Pancreas (tissue), 10 donors: ENCODE measurements at regions not wholly inside any gene's neighbourhood (a gene's known extent, or its start where the extent isn't known, plus 50 kb on each side); places are given as distances from the start of the nearest gene placed in this dataset.
"Not testable (repeated sequence)": the region's sequence is repeated elsewhere in the genome, so short reads cannot be mapped to it uniquely, and the experiment has no call there.

ENCODE experiments used
- ATAC-seq, 4 donors: fragments of 200-7000 bp; cut with Tn5 transposase; one replicate each; pipeline versions ENCODE4 v1.8.0 to v1.9.1; 2020; ENCODE audit warnings: mild to moderate bottlenecking in 4 of 4, moderate library complexity in 4 of 4
- DNase-seq, 6 donors: peaks; one replicate each; pipeline ENCODE4 v3.0.0-alpha.2; 2020
- FAIRE-seq: peaks from 2 replicates; lab custom pipeline; 2012; peaks lifted over from hg19 to GRCh38; lab: Jason Lieb, UNC
- H3K27ac ChIP-seq, 4 donors: fragments of 200-600 bp; sonication (generic); 1 replicate in 3 of 4; 2 replicates in 1 of 4; pipeline versions ENCODE4 v1.5.0 to v1.8.0; 2020
- H3K27me3 ChIP-seq, 4 donors: fragments of 200-600 bp; one replicate each; pipeline ENCODE4 v1.8.0; 2021
- H3K36me3 ChIP-seq, 3 donors: fragments of 200-600 bp; sonication (generic) in 1 of 3; one replicate each; pipeline versions ENCODE4 v1.5.0 to v1.8.0; 2020 to 2021
- H3K4me1 ChIP-seq, 3 donors: fragments of 200-600 bp; one replicate each; pipeline ENCODE4 v1.8.0; 2021
- H3K4me3 ChIP-seq, 4 donors: fragments of 200-600 bp; sonication (generic) in 2 of 4; one replicate each; pipeline versions ENCODE4 v1.5.0 to v1.8.0; 2020 to 2021
- H3K9me3 ChIP-seq, 4 donors: fragments of 200-600 bp; one replicate each; pipeline ENCODE4 v1.8.0; 2021
- CTCF ChIP-seq, 4 donors: fragments of 200-600 bp; sonication (generic) in 3 of 4; IDR thresholded peaks; one replicate each; pipeline versions ENCODE4 v1.5.0 to v1.8.0; 2021; ENCODE audit warnings: antibody characterized with exemption in 4 of 4
- WGBS, 2 donors: extraction: QIAGEN DNeasy Blood & Tissue Kit; methylation state at CpG; one replicate each; pipeline ENCODE4 v1.1.7; 2013; 5-methylcytosine and 5-hydroxymethylcytosine counted together
- intact Hi-C, 3 donors: fragments of 100-400 bp; cut with DNase I; formaldehyde crosslinking; loops; one replicate each; pipeline versions ENCODE4 v1.11.1 to v1.14.2; 2022
- donor health status: healthy with polysubstance abuse.
- donor health status: DM: no; HTN: no; CAD: no; lungs with moderate emphysema.
- donor health status: DM: no; HTN: no; CAD: no.
- donor health status: control.
- donor health status: control.
- donor health status: Bipolar disorder and iron deficiency.
- donor health status: DM: yes; HTN: yes; CAD: no.
- donor health status: DM: no; HTN: no; CAD: no.
- donor health status: DM: no; HTN: no; CAD: no.
- donor health status: DM: yes; HTN: yes; CAD: no.

DNA sequence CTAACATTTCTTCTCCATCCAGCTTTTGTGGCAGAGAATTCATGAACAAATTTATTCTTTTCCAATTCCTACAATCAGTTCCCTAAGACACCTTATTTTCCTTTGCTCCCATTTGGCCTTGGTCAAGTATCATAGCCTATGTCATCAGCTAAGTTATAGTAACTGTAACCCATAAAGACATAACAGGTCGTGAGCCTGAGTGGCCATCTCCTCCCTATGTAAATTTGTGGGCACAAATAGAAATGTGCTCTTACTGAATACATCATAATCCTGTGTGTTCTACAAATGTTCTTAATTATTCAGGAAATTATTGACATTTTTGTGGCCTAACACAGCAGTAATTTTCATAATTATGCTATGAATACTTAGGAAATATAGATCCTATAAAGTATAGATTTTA, 108.9 kb upstream of the ZNF717 start:
- ATAC-seq, result no peak
- Histone ChIP-seq H3K27me3 (no peaks in the 10 kb centered on the region), H3K4me1 (no peaks in the 10 kb centered on the region), H3K9me3 (no peaks in the 10 kb centered on the region), H3K27ac (no peak overlapping the region), H3K36me3 (no peaks in the 10 kb centered on the region), H3K4me3 (no peak overlapping the region)
- no peak for TF ChIP-seq CTCF (IDR thresholded peaks at IDR 0.05)
- WGBS, 2 donors, result 20 to 34% methylated on average over 1 of the region's 1 CpG
- intact Hi-C loops, result no loop called here
- DNase-seq, result no peak
- FAIRE-seq, result no peak

- DNase-seq (no peak), ATAC-seq (no peak), FAIRE-seq (no peak)
- Histone ChIP-seq H3K4me1 (no peaks in the 10 kb centered on the region), H3K36me3 (no peaks in the 10 kb centered on the region), H3K4me3 (no peak overlapping the region), H3K27me3 (no peaks in the 10 kb centered on the region), H3K9me3 (no peaks in the 10 kb centered on the region), H3K27ac (no peak overlapping the region)
- intact Hi-C loops, result no loop called here
- WGBS, 2 donors, result 68 to 81% methylated on average over 4 of the region's 4 CpGs
- TF ChIP-seq CTCF (IDR thresholded peaks at IDR 0.05), result no peak
Observed at GRCh38 chr3:75896265-75896664, 110.9 kb upstream of the ZNF717 start.

DNA sequence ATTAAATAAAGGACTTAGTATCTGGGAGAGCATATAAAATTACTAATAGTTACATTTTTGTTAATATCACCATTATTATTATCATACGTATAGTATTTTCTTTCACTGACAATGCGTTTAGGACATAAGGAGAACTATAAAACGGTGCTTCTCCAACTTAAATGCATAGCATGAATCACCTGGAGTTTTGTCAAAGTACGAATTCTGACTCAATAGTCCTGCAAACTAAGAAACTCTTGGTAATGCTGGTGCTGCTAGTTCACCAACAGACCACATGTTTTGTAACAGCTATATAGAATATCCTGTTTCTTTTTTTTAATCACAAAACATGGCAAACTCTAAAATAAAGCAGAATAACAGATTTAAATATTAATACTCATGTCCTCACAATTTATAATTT, 116.1 kb upstream of the ZNF717 start:
- H3K4me3 ChIP-seq, H3K36me3 ChIP-seq, intact Hi-C loops, DNase-seq, H3K9me3 ChIP-seq, H3K27ac ChIP-seq, FAIRE-seq, H3K4me1 ChIP-seq, ATAC-seq, H3K27me3 ChIP-seq: not testable (repeated sequence)
- 46 to 68% methylated on average over 4 of the region's 4 CpGs for WGBS, 2 donors

GRCh38 chr3:75906555-75907112, 121.3 kb upstream of the ZNF717 start:
- Histone ChIP-seq H3K27me3 (no peaks in the 10 kb centered on the region), H3K27ac (no peak overlapping the region), H3K9me3 (no peaks in the 10 kb centered on the region), H3K4me1 (no peaks in the 10 kb centered on the region), H3K36me3 (no peaks in the 10 kb centered on the region), H3K4me3 (peak overlapping the region in 1 of 4 donors; percentile 6)
- ATAC-seq, result peak in 3 of 4 donors; percentile 44 to 81 (median 56)
- FAIRE-seq, result no peak
- 1% methylated on average over 36 to 37 of the region's 37 CpGs for WGBS, 2 donors
- TF ChIP-seq CTCF (IDR thresholded peaks at IDR 0.05), result no peak
- intact Hi-C loops, result no loop called here
- DNase-seq, result peak in 3 of 6 donors; percentile 11 to 62 (median 49)

DNA sequence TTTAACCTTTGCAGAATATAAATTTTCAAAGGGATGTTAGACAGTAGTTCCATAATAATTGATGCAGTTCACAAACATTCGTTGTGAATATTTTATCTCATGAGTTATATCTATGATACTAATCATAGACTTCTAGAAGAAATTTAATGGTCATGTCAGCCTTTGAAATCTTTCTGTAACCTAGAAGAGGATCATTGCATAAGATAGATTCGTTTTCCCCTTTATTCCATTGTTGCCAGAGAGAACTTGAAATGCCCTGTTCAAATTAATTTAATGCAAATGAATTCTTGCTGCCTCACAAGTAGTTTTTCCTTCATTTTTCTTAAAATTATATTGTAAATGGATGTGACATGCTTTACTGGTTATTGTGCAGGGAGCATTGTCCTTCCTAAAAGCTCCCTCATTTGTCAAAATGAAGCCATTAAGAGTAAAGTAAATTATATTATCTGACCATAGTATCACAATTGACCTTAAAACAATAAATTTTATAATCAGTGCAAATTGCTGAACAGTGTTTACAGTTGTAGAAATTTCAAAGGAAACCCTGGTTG, 128.5 kb upstream of the ZNF717 start:
- no peaks in the 10 kb centered on the region for H3K36me3 ChIP-seq
- WGBS, 2 donors, result 24 to 42% methylated on average over 2 of the region's 2 CpGs
- ATAC-seq (no peak), DNase-seq (no peak), FAIRE-seq (no peak)
- no peaks in the 10 kb centered on the region for H3K9me3 ChIP-seq
- no peaks in the 10 kb centered on the region for H3K4me1 ChIP-seq
- no peak overlapping the region for H3K27ac ChIP-seq
- intact Hi-C loops, result no loop called here
- H3K27me3 ChIP-seq, result no peaks in the 10 kb centered on the region
- no peak for TF ChIP-seq CTCF (IDR thresholded peaks at IDR 0.05)
- H3K4me3 ChIP-seq, result no peak overlapping the region

- ATAC-seq, H3K36me3 ChIP-seq, FAIRE-seq, H3K9me3 ChIP-seq, H3K4me3 ChIP-seq, intact Hi-C loops, DNase-seq, H3K27ac ChIP-seq, H3K4me1 ChIP-seq, H3K27me3 ChIP-seq: not testable (repeated sequence)
- WGBS, 2 donors, result 62 to 63% methylated on average over 3 of the region's 3 CpGs
Observed at GRCh38 chr3:75914741-75915140, 129.4 kb upstream of the ZNF717 start.
